ENCODE measurements at regions not wholly inside any gene's neighbourhood (a gene's known extent, or its start where the extent isn't known, plus 50 kb on each side); places are given as distances from the start of the nearest gene placed in this dataset.

DNA sequence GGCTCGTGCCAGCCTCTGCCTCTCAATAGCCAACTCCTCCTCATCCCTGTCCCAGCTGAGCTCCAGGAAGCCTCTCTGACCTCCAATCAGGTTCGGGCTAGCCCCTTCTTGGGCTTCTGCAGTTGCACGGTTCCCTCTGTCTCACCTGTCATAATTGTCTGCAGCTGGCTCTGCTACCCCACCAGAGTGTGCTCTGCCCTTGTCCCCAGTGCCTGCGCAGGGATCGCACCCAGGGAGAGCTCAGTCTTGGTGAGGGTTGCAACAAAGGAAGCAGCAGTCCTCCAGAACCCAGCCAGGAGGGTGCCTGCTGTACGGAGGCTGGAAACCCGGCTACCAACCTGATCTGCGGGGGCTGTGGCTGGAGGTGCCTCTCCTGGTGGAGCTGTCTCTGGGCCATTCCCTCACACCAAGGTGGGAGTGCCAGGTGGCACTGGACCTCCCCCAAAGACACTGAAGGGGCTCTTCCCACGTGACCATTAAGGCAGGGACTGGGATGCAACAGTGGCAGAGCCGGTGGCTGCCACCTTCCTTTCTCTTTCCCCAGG, 63.5 kb upstream of the DMRTB1 start:
- TF ChIP-seq CTCF (IDR thresholded peaks at IDR 0.05) (no peak), POLR2AphosphoS5 (IDR thresholded peaks at IDR 0.05) (no peak), POLR2A (IDR thresholded peaks at IDR 0.05) (no peak), EP300 (IDR thresholded peaks at IDR 0.05) (no peak)
